Uterus (tissue), 3 donors: ENCODE measurements at regions not wholly inside any gene's neighbourhood (a gene's known extent, or its start where the extent isn't known, plus 50 kb on each side); places are given as distances from the start of the nearest gene placed in this dataset.

Experiments used
- DNase-seq, 2 donors: peaks; one replicate each; pipeline ENCODE4 v3.0.0-alpha.2; 2019 to 2020
- H3K27ac ChIP-seq, 2 donors: fragments of 200-600 bp; sonication (generic); 1 replicate in 1 of 2; 2 replicates in 1 of 2; pipeline ENCODE4 v1.5.1; 2016 to 2018
- H3K27me3 ChIP-seq, 2 donors: fragments of 200-600 bp; sonication (generic); one replicate each; pipeline ENCODE4 v1.5.1; 2018 to 2019; ENCODE audit warnings: control low read depth in 1 of 2
- H3K36me3 ChIP-seq, 2 donors: fragments of 200-600 bp; sonication (generic); one replicate each; pipeline ENCODE4 v1.5.1; 2019; ENCODE audit warnings: control low read depth in 1 of 2
- H3K4me1 ChIP-seq, 2 donors: fragments of 200-600 bp; sonication (generic); one replicate each; pipeline ENCODE4 v1.5.1; 2018 to 2019; ENCODE audit warnings: control low read depth in 1 of 2
- H3K4me3 ChIP-seq, 2 donors: fragments of 200-600 bp; sonication (generic); 1 replicate in 1 of 2; 2 replicates in 1 of 2; pipeline ENCODE4 v1.5.1; 2018 to 2019; ENCODE audit warnings: mild to moderate bottlenecking in 1 of 2
- H3K9me3 ChIP-seq, 2 donors: fragments of 200-600 bp; sonication (generic); one replicate each; pipeline ENCODE4 v1.5.1; 2019; ENCODE audit warnings: control low read depth in 1 of 2
- POLR2A ChIP-seq, 2 donors: fragments of 450-650 bp; IDR thresholded peaks; one replicate each; pipeline ENCODE4 v1.6.1; 2016; ENCODE audit warnings: antibody characterized with exemption in 2 of 2, mild to moderate bottlenecking in 1 of 2, moderate library complexity in 1 of 2
- intact Hi-C: fragments of 100-400 bp; cut with DNase I; formaldehyde crosslinking; loops from one replicate; pipeline ENCODE4 v1.15.1; 2023; ENCODE audit warnings: low total_unique reads
- TF ChIP-seq, protein P1 (sequence below), 4 experiments: fragments of 200-600 bp in 2 of 4; fragments of 450-650 bp in 2 of 4; sonication (generic) in 2 of 4; IDR thresholded peaks; one replicate each; pipeline ENCODE4 v1.5.1; 2016 to 2019; ENCODE audit warnings: antibody characterized with exemption in 4 of 4, mild to moderate bottlenecking in 2 of 4, moderate library complexity in 1 of 4
- donor health status: DM: yes; HTN: yes; CAD: no.

DNA sequence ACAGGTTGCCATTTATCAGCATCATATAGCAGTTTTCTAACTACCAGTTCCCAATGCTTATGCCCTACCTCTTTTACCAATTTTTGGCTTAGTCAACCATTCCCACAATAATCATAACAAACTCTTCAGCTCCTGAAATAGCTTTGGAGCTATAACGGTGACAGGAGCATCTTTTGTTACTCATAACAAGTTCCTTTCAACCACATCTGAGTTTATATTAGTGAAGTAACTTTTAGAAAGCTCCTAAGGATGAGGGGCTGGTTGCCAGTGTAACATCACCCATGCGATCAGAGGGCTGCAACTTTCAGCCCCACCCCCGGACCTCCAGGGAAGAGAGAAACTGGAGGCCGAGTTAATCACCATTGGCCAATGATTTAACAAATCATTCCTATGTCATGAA is 495.3 kb upstream of the RASGRP1 start:
- DNase-seq = no peak
- no peak overlapping the region for H3K27ac ChIP-seq

DNA sequence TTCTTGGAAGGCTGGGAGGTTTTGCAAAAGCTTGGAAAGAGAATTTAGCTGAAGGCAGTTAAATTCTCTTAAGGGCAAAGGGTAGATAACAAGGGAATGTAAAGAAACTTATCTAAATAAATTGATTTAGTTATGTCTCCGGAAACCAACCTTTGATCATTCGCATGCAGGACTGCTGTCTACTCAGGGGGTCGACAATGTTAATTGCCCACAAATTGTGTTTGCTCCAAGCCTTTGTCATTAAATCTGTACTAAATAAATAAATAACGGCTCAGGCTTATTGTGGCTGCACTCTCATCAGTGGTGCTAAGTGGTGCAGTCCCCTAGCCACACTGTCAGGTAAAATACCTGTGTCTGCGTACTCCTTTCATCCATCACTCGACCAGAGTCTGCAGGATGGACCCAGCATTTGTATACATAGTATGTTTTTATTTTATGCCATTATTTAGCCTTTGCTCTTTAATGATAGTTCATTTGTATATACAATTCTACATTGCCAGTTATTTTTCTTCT is 497.4 kb upstream of the RASGRP1 start:
- H3K27me3 ChIP-seq = no peaks in the 10 kb centered on the region
- H3K4me3 ChIP-seq = no peak overlapping the region
- H3K4me1 ChIP-seq = no peaks in the 10 kb centered on the region
- TF ChIP-seq, protein P1, sequence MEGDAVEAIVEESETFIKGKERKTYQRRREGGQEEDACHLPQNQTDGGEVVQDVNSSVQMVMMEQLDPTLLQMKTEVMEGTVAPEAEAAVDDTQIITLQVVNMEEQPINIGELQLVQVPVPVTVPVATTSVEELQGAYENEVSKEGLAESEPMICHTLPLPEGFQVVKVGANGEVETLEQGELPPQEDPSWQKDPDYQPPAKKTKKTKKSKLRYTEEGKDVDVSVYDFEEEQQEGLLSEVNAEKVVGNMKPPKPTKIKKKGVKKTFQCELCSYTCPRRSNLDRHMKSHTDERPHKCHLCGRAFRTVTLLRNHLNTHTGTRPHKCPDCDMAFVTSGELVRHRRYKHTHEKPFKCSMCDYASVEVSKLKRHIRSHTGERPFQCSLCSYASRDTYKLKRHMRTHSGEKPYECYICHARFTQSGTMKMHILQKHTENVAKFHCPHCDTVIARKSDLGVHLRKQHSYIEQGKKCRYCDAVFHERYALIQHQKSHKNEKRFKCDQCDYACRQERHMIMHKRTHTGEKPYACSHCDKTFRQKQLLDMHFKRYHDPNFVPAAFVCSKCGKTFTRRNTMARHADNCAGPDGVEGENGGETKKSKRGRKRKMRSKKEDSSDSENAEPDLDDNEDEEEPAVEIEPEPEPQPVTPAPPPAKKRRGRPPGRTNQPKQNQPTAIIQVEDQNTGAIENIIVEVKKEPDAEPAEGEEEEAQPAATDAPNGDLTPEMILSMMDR (IDR thresholded peaks at IDR 0.05) = no peak
- TF ChIP-seq POLR2A (IDR thresholded peaks at IDR 0.05) = no peak
- no peak overlapping the region for H3K27ac ChIP-seq
- no peak for DNase-seq
- intact Hi-C loops = no loop called here
- no peaks in the 10 kb centered on the region for H3K36me3 ChIP-seq
- H3K9me3 ChIP-seq = no peaks in the 10 kb centered on the region

More for the DNA sequence above, 495.3 kb upstream of the RASGRP1 start:
- H3K27me3 ChIP-seq = no peaks in the 10 kb centered on the region
- H3K4me1 ChIP-seq = no peaks in the 10 kb centered on the region
- H3K36me3 ChIP-seq = no peaks in the 10 kb centered on the region
- TF ChIP-seq POLR2A (IDR thresholded peaks at IDR 0.05) = no peak
- TF ChIP-seq, protein P1 (IDR thresholded peaks at IDR 0.05) = no peak
- intact Hi-C loops = no loop called here
- H3K9me3 ChIP-seq = no peaks in the 10 kb centered on the region
- no peak overlapping the region for H3K4me3 ChIP-seq

DNA sequence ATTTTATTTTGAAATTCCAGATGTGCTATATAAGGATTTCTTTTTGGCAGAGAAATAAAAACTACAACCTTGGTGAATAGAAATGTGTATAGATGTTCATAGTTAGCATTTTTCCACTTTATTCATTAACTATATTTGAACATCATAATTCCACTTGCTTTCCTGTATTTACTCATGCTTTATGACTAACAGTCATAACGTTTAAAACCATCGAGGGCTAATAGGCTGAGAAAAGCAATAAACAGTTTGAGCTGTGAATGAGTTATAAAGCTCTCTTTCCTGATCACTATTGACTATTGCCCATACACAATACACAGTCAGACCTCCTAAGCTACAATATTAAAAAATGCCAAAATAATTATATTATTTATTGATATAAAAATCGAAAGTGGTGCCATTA is 502.1 kb upstream of the RASGRP1 start:
- Histone ChIP-seq H3K4me1 (no peaks in the 10 kb centered on the region), H3K4me3 (no peak overlapping the region), H3K27ac (no peak overlapping the region), H3K9me3 (no peaks in the 10 kb centered on the region), H3K27me3 (no peaks in the 10 kb centered on the region), H3K36me3 (no peaks in the 10 kb centered on the region)
- TF ChIP-seq, protein P1 (IDR thresholded peaks at IDR 0.05) = no peak
- TF ChIP-seq POLR2A (IDR thresholded peaks at IDR 0.05) = no peak
- intact Hi-C loops = no loop called here
- no peak for DNase-seq

DNA sequence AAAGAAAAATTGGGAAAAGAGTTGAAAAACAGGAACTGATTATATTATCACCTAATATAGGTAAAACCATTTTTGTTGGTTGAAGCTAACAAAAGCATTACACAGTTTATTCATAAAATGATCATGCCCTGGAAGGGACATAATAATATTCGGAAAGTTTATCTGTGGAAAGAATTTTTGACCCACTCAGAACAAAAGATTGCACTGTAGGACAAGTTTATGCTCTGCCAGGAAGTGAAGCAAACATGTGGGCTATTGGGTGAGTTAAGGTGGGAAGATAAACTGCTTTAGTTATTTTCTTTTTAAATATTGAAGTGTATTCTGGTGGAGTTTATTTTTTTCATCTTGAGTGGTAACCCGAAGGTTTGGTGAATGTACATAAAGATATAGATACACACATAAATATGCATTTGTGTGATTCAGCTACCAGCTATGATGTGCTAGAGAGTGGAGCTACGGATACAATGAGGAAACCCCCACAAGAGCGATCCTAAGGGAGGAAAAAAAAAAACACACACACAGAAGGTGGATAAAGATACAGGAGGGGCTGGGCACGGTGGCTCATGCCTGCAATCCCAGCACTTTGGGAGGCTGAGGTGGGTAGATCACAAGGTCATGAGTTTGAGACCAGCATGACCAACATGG is 506.4 kb upstream of the THBS1 start:
- no peak for DNase-seq
- TF ChIP-seq POLR2A (IDR thresholded peaks at IDR 0.05) = no peak
- TF ChIP-seq, protein P1 (IDR thresholded peaks at IDR 0.05) = no peak
- H3K4me3 ChIP-seq = no peak overlapping the region
- no peaks in the 10 kb centered on the region for H3K27me3 ChIP-seq
- H3K27ac ChIP-seq = no peak overlapping the region
- H3K4me1 ChIP-seq = no peaks in the 10 kb centered on the region
- intact Hi-C loops = no loop called here
- no peaks in the 10 kb centered on the region for H3K9me3 ChIP-seq
- H3K36me3 ChIP-seq = no peaks in the 10 kb centered on the region

DNA sequence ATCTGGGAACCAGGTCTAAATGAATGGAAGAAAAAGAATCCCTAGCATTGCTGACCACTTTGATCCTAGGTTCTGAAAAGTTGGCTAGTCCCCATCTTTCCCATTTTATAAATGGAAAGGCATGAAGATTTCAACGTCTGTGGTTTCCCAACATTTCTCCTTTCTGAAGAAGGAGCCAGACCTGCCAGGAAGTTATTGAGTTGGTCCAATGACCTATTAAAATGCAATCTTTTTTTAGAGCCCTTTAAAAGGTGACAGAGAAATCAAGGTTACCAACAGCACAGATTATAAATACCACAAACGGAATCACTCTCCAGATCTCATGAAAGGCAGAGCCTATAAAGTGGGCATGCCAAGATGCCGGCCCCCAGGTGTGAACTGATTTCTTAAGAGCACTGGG is 505.6 kb upstream of the THBS1 start:
- no peaks in the 10 kb centered on the region for H3K4me1 ChIP-seq
- H3K36me3 ChIP-seq = no peaks in the 10 kb centered on the region
- TF ChIP-seq POLR2A (IDR thresholded peaks at IDR 0.05) = no peak
- TF ChIP-seq, protein P1 (IDR thresholded peaks at IDR 0.05) = no peak
- H3K9me3 ChIP-seq = no peaks in the 10 kb centered on the region
- DNase-seq = no peak
- H3K4me3 ChIP-seq = no peak overlapping the region
- no peaks in the 10 kb centered on the region for H3K27me3 ChIP-seq
- intact Hi-C loops = no loop called here
- H3K27ac ChIP-seq = peak overlapping the region; percentile 20 to 38
